Astrocyte of the spinal cord (primary cell): ENCODE measurements at regions not wholly inside any gene's neighbourhood (a gene's known extent, or its start where the extent isn't known, plus 50 kb on each side); places are given as distances from the start of the nearest gene placed in this dataset.

Experiments used
- DNase-seq: peaks from one replicate; pipeline ENCODE4 v3.0.0; 2011; ENCODE audit warnings: low read depth, low spot score
- H3K4me3 ChIP-seq: 2 replicates; pipeline ENCODE4 v1.5.1; 2011; ENCODE audit warnings: low read depth, mild to moderate bottlenecking, low read length, moderate library complexity
- CTCF ChIP-seq: IDR thresholded peaks from 2 replicates; pipeline ENCODE4 v1.5.1; 2012; ENCODE audit warnings: low read depth, mild to moderate bottlenecking, low read length, inconsistent platforms
- in situ Hi-C: cut with HindIII; loops from 2 replicates; pipeline ENCODE4 v1.10.0; 2017; ENCODE audit warnings: low sequenced_read_pairs

DNA sequence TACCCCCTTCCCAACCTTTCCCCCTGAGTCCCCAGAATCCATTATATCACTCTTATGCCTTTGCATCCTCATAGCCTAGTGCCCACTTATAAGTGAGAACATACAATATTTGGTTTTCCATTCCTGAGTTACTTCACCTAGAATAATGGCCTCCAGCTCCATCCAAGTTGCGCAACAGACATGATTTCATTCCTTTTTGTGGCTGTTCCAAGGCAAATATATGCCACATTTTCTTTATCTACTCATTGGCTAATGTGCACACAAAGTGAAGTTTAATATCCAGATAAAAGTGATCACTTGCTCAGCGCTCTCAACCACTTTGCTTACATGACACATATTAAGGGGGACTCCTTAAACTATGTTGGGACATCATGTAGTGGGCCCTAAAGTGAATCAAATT is 72.4 kb upstream of the TIAM1 start:
- DNase-seq = peak; percentile 37
- TF ChIP-seq CTCF = no peak
- H3K4me3 ChIP-seq = no peak overlapping the region
- in situ Hi-C loops = no loop called here

GRCh38 chr21:31414263-31415000 is 70.4 kb upstream of the TIAM1 start:
- H3K4me3 ChIP-seq = no peak overlapping the region
- in situ Hi-C loops = no loop called here
- no peak for DNase-seq
- TF ChIP-seq CTCF = no peak

DNA sequence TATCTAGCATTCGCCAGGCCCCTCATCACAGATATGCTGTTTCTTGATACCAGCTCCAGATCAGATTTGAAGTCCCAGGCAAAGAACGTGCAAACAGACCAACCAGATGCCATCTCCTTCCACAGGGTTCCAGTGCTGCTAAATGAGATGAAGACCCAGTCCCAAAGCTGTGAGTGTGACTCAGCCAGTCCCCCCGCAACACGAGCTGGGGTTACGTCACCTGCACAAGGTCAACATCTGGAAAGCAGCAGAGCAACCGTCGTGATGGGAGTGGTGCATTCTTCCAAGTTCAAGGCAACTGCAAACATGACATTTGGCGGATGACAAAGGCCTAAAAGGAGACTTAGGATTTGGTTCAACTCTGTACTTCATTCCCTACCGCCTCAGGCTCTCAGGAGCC is 69.6 kb upstream of the TIAM1 start:
- in situ Hi-C loops = no loop called here

GRCh38 chr21:31410499-31411131 is 66.6 kb upstream of the TIAM1 start:
- TF ChIP-seq CTCF = no peak
- in situ Hi-C loops = no loop called here
- DNase-seq = no peak
- H3K4me3 ChIP-seq = no peak overlapping the region

More for the DNA sequence above, 69.6 kb upstream of the TIAM1 start:
- no peak for DNase-seq
- H3K4me3 ChIP-seq = no peak overlapping the region
- TF ChIP-seq CTCF = no peak

GRCh38 chr21:31409831-31410487 is 65.9 kb upstream of the TIAM1 start:
- no peak for TF ChIP-seq CTCF
- in situ Hi-C loops = no loop called here
- no peak overlapping the region for H3K4me3 ChIP-seq
- DNase-seq = no peak

- in situ Hi-C loops = no loop called here
- no peak for DNase-seq
- no peak overlapping the region for H3K4me3 ChIP-seq
- TF ChIP-seq CTCF = no peak
These were observed 64.4 kb upstream of the TIAM1 start for GRCh38 chr21:31408301-31409088.
